Lung (tissue), 11 donors: ENCODE measurements at regions not wholly inside any gene's neighbourhood (a gene's known extent, or its start where the extent isn't known, plus 50 kb on each side); places are given as distances from the start of the nearest gene placed in this dataset.

Experiments
- ATAC-seq: fragments of 200-7000 bp; cut with Tn5 transposase; one replicate; pipeline ENCODE4 v1.9.1; 2020; ENCODE audit warnings: moderate number of reproducible peaks; ENCODE audit not compliant: insufficient read depth, low FRiP score
- DNase-seq, 3 donors: peaks; one replicate each; pipeline ENCODE4 v3.0.0-alpha.2; 2013 to 2017
- H3K27ac ChIP-seq, 2 donors: one replicate each; pipeline ENCODE4 v1.5.1; 2013; ENCODE audit warnings: mild to moderate bottlenecking in 2 of 2, moderate library complexity in 2 of 2, control low read depth in 1 of 2, inconsistent platforms in 1 of 2, low read depth in 1 of 2, low read length in 1 of 2
- H3K27me3 ChIP-seq, 3 donors: one replicate each; pipeline ENCODE4 v1.5.1; 2013; ENCODE audit warnings: low read length in 2 of 3; ENCODE audit not compliant: control insufficient read depth in 3 of 3, insufficient read depth in 3 of 3
- H3K36me3 ChIP-seq, 4 donors: one replicate each; pipeline ENCODE4 v1.5.1; 2013; ENCODE audit warnings: low read length in 4 of 4, mild to moderate bottlenecking in 1 of 4, moderate library complexity in 1 of 4; ENCODE audit not compliant: control insufficient read depth in 4 of 4, insufficient read depth in 4 of 4
- H3K4me1 ChIP-seq, 5 donors: one replicate each; pipeline ENCODE4 v1.5.1; 2013; ENCODE audit warnings: low read length in 5 of 5, mild to moderate bottlenecking in 2 of 5, moderate library complexity in 1 of 5; ENCODE audit not compliant: control insufficient read depth in 5 of 5, insufficient read depth in 5 of 5
- H3K4me3 ChIP-seq: one replicate; pipeline ENCODE4 v1.5.1; 2013; ENCODE audit warnings: mild to moderate bottlenecking, control low read depth, moderate library complexity
- H3K9ac ChIP-seq, 2 donors: one replicate each; pipeline ENCODE4 v1.5.1; 2013; ENCODE audit warnings: low read length in 2 of 2, control low read depth in 1 of 2; ENCODE audit not compliant: insufficient read depth in 1 of 2
- H3K9me3 ChIP-seq, 4 donors: one replicate each; pipeline ENCODE4 v1.5.1; 2013; ENCODE audit warnings: low read length in 3 of 4, mild to moderate bottlenecking in 1 of 4, moderate library complexity in 1 of 4; ENCODE audit not compliant: control insufficient read depth in 4 of 4, insufficient read depth in 3 of 4
- WGBS, 2 donors: extraction: QIAGEN DNeasy Blood & Tissue Kit; methylation state at CpG; one replicate each; pipeline ENCODE4 v1.1.7; 2013; 5-methylcytosine and 5-hydroxymethylcytosine counted together
- TF ChIP-seq, protein P1 (sequence below): IDR thresholded peaks from 2 replicates; pipeline ENCODE4 v1.5.1; 2012; ENCODE audit warnings: mild to moderate bottlenecking; ENCODE audit errors: control extremely low read depth, extremely low read depth
- donor health status: control.
- donor health status: control.
- donor health status: Bipolar disorder and iron deficiency.
- donor health status: healthy.
- donor health status: DM: yes; HTN: yes; CAD: no.

DNA sequence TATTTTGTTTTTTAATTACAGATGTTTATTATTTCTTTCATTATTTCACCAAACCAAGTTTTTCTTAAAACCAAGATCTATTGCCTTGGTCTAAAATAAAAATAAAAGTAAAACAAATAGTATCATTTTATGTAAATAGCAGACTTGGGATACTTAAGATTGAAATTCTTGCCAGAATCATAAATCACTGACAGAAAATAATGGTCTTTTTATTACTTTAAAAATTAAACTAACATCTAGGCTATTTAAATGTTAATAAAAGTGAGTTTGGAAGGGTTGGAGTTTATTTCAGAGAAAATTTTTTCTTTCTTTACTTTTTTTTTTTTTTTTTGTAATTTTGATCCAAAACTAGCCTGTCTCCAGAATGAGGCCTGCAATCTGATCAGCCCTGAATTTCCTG lies 568.0 kb upstream of the IGFBP3 start:
- Histone ChIP-seq H3K4me3 (no peak overlapping the region), H3K27ac (no peak overlapping the region), H3K9me3 (peaks cover 0 to 5% (median 0%) of the 10 kb centered on the region in 4 donors), H3K36me3 (no peaks in the 10 kb centered on the region), H3K4me1 (peaks cover 0 to 30% (median 6%) of the 10 kb centered on the region in 5 donors), H3K27me3 (no peaks in the 10 kb centered on the region), H3K9ac (no peak overlapping the region)
- ATAC-seq: no peak
- TF ChIP-seq, protein P1, sequence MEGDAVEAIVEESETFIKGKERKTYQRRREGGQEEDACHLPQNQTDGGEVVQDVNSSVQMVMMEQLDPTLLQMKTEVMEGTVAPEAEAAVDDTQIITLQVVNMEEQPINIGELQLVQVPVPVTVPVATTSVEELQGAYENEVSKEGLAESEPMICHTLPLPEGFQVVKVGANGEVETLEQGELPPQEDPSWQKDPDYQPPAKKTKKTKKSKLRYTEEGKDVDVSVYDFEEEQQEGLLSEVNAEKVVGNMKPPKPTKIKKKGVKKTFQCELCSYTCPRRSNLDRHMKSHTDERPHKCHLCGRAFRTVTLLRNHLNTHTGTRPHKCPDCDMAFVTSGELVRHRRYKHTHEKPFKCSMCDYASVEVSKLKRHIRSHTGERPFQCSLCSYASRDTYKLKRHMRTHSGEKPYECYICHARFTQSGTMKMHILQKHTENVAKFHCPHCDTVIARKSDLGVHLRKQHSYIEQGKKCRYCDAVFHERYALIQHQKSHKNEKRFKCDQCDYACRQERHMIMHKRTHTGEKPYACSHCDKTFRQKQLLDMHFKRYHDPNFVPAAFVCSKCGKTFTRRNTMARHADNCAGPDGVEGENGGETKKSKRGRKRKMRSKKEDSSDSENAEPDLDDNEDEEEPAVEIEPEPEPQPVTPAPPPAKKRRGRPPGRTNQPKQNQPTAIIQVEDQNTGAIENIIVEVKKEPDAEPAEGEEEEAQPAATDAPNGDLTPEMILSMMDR: no peak
- peak in 2 of 3 donors; percentile 75 to 88 for DNase-seq

DNA sequence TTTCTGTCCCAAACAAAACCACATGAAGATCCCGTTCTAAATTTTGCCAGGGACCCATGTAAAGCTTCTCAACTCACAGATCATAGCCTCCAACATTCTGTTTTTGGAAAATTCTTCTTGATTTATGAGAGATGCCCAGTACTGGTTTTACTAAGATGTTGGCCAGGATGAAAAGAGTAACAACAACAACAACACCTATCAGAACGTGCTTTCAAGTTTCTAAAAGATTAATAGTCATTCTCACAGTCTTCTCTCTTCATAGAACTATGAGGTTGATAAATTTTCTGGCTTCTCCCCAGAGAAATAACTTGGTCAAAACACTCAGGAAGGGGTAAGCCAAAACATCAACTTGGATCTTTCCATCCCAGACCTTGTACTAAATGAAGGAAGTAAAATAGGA lies 567.5 kb upstream of the IGFBP3 start:
- 50 to 53% methylated on average over 2 of the region's 2 CpGs for WGBS, 2 donors
- H3K4me1 ChIP-seq: peaks cover 0 to 30% (median 6%) of the 10 kb centered on the region in 5 donors
- H3K36me3 ChIP-seq: no peaks in the 10 kb centered on the region
- ATAC-seq (no peak), DNase-seq (peak in 2 of 3 donors; percentile 74 to 81)
- H3K9me3 ChIP-seq: peaks cover 0 to 5% (median 0%) of the 10 kb centered on the region in 4 donors
- no peak overlapping the region for H3K27ac ChIP-seq
- no peak overlapping the region for H3K9ac ChIP-seq
- no peaks in the 10 kb centered on the region for H3K27me3 ChIP-seq
- no peak overlapping the region for H3K4me3 ChIP-seq
- TF ChIP-seq, protein P1: no peak

DNA sequence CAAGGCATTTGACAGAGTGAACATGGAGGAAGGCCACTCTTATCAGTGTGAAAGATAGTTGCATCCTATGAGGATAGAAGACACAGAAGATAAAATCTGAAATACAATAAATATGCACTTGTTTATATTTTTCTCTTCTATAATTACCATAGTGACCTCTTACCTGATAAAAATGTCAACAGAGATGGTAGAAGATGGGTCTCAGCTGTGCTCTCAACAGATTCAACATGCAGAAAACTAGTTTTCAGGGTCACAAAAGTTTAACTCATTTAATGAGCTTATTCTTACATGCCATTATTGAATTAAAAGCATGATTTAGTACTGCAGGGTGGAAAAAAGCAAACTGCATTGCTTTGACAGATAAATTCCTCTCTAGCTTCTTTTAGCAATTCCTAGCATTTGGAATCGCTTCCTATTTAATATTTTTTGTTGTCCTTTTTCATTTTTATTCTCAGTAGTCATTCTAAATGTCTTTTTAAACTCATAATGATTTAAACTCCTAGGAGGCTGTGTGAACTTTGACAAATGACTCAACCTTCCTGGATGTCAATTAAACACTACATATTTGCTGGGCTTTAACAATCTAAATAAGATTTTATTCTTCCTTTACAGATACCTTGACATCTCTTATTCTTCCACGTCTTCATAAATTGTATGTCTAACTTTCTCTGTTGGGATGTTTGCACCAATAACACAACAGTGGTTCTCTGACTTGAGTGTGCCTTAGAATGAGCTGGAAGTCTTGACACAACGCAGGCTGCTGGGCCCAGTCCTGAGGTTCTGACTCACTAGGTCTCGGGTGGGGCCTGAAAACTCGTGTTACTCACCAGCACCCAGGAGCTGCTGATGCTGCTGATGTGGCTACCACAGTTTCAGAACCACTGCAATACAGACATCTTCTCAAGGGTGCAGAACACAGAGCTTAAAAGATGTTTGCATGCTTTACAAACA lies 565.5 kb upstream of the IGFBP3 start:
- Histone ChIP-seq H3K36me3 (no peaks in the 10 kb centered on the region), H3K9me3 (peaks cover 0 to 5% (median 0%) of the 10 kb centered on the region in 4 donors), H3K9ac (no peak overlapping the region), H3K4me3 (no peak overlapping the region), H3K27me3 (no peaks in the 10 kb centered on the region), H3K4me1 (peaks cover 0 to 30% (median 6%) of the 10 kb centered on the region in 5 donors), H3K27ac (no peak overlapping the region)
- TF ChIP-seq, protein P1: no peak
- peak in 2 of 3 donors; percentile 64 to 74 for DNase-seq
- 74% methylated on average over 5 of the region's 5 CpGs for WGBS, 2 donors
- peak; percentile 47 for ATAC-seq
